Keratinocyte (primary cell): ENCODE measurements at regions not wholly inside any gene's neighbourhood (a gene's known extent, or its start where the extent isn't known, plus 50 kb on each side); places are given as distances from the start of the nearest gene placed in this dataset.

Experiments
- CTCF ChIP-seq, 3 experiments: IDR thresholded peaks in 1 of 3; conservative IDR thresholded peaks in 1 of 3; optimal IDR thresholded peaks in 1 of 3; 2 replicates in 2 of 3; 3 replicates in 1 of 3; pipeline versions ENCODE3 to v1.5.1; 2011; ENCODE audit warnings: low read length in 3 of 3, mild to moderate bottlenecking in 3 of 3, moderate library complexity in 2 of 3, control low read depth in 1 of 3, inconsistent platforms in 1 of 3; ENCODE audit not compliant: insufficient read depth in 2 of 3; ENCODE audit errors: extremely low read depth in 1 of 3
- EZH2 ChIP-seq: IDR thresholded peaks from one replicate; pipeline ENCODE4 v1.6.1; 2012; ENCODE audit warnings: inconsistent platforms, mild to moderate bottlenecking, low read length, moderate library complexity

- TF ChIP-seq CTCF (optimal IDR thresholded peaks at IDR 0.05 in 1 of 3, IDR thresholded peaks at IDR 0.05 in 1 of 3, conservative IDR thresholded peaks at IDR 0.05 in 1 of 3; ENCODE audit: extremely low read depth in 1 of 3, insufficient read depth in 2 of 3, low read length in 3 of 3) = no peak
- no peak for TF ChIP-seq EZH2
Observed at GRCh38 chr15:26166429-26166828, 303.3 kb upstream of the ATP10A start.
